Ammon's horn (tissue), 1 donor: ENCODE measurements at regions not wholly inside any gene's neighbourhood (a gene's known extent, or its start where the extent isn't known, plus 50 kb on each side); places are given as distances from the start of the nearest gene placed in this dataset.
"Not testable (repeated sequence)": the region's sequence is repeated elsewhere in the genome, so short reads cannot be mapped to it uniquely, and the experiment has no call there.

Experiments
- DNase-seq: peaks from one replicate; pipeline ENCODE4 v3.0.0-alpha.2; 2016; ENCODE audit warnings: low spot score

DNA sequence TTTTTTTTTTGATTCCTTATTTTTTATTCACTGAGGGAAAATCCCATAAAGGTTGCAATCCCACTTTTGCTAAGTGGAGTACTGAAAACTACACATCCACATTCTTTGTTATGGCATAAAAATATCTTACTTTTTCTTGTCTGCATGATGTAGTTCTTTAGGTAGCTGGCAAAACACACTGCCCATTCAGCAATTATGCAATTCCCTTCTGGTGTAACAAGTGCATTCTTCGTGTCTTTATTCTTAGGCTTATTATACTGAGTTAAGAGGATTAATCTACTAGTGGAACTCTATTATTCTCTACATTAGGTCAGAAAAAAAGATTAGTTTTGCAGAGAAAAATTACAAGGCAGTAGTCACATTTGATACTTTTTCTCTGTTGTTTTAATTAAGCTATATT lies 403.8 kb upstream of the GBE1 start:
- DNase-seq = no peak

DNA sequence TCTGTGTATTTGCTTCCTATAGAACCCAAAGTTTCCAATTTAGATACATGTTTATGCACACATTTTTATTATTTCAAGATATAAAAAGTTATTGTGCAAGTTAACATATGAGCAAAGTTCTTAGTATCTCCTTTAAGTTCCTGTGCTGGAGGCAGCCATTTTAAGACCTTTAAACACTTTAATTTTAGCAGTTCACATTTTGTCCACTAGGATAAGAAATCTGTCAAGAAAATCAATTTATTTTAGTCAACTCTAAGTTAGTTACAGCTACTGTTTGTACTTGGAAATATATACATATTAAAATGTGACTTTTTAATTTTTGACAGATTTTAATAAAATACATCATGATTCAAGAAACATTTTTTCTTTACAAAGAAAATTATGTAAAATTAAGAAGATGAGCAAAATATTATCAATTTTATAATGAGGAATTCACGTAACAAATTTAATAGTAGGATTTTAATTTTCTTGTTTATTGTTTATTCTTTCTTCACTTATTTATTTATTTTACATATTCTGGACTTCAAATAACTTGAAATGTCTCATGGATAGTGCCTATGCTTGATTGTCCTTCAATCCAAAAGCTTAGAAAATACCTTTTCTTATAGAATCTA lies 402.6 kb upstream of the GBE1 start:
- DNase-seq = no peak

DNA sequence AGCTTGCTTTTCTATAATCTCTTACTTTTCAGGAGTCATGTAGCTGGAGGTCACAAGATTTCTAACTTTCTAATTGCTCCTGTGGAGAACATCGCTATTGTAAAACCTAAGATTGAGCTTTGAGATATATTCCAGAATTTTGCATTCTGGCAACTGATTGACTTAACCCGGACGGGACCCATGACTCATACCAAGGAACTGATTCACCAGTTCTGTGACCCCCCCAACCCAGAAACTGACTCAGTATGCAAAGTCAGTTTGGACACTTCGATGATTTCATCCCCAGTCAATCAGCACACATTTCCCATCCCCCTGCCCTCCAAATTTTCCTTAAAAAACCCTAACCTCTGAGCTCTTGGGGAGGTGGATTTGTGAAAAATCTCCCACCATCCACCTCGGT lies 396.5 kb upstream of the GBE1 start:
- DNase-seq = no peak

DNA sequence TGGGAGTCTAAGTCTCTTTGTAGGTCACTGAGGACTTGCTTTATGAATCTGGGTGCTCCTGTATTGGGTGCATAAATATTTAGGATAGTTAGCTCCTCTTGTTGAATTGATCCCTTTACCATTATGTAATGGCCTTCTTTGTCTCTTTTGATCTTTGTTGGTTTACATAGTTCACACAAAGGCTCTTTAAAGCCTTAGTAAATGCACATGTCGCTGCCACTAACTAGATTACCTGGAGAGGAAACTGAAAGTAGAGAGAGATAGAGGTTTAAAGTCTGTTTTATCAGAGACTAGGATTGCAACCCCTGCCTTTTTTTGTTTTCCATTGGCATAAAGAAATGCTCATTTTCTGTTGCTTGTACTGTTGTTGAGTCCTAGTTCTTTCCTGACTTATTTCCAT lies 392.4 kb upstream of the GBE1 start:
- not testable (repeated sequence) for DNase-seq

DNA sequence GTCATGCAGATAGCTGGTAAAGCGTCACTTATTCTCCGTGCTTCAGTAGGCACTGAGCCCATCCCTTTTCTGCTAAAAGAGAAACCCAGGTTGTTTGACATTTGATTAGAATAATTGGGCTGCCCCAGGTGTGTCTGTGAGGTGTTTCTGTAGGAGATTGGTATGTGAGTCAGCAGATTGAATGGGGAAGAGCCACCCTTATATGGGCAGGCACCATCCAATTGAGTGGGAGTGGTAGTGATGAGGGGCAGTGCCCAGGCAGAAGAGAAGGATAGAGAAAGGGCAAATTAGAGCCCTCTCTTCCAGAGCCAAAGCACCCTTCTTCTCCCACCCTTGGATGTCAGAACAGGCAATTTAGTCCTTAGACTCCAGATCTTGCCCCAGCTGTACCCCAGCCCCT lies 384.3 kb upstream of the GBE1 start:
- DNase-seq = no peak

DNA sequence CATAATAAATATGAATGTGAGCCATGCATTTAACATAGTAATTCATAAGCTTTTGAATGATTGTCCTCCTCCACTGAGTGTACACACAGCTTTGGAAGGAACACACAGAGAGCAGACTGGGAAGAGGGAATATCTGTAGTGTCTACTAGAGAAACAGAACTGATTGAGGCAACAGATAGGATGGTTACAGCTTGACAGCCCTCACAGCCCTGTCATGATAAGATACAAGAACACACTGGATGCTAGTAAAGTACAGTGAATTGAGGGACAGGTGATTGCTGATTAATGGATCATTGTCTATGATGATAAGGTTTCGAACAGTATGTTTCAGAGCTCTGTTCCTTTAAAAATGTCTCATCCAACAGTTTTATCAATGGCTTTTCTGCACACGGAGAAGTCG lies 383.4 kb upstream of the GBE1 start:
- no peak for DNase-seq

DNA sequence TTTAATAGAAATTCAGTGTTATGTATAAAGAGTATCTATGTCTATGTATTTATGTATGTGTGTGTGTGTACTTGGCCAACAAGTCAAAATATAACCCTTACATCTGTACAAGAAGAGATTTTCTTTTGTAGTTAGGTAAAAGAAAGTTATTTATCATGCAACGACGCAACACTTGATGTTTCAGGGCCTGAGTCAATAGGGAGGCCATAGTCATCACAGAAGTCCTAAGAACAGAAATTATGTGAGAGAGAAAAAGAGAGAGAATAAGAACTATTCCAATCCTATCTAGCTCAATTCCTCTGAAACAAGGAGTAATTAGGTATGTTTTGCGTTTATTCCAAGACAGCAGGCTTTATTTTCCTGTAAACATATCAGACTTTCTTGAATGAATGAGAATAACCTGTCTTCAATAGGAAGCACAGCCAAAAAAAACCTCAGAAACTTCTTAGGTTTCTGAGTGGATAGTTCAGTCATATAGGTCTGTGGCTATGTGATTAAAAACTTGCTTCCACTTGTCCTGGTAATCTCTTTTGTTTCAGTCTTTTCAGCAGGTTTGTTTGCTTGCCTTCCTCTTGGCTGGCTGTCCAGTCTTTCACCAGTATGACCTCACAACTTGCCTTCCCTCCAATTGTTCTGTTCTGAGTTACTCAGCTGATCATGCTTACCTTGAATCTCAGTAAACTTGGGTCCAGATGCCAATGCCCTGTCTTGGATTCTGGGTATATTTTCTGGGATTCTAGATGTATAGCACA lies 382.4 kb upstream of the GBE1 start:
- no peak for DNase-seq

DNA sequence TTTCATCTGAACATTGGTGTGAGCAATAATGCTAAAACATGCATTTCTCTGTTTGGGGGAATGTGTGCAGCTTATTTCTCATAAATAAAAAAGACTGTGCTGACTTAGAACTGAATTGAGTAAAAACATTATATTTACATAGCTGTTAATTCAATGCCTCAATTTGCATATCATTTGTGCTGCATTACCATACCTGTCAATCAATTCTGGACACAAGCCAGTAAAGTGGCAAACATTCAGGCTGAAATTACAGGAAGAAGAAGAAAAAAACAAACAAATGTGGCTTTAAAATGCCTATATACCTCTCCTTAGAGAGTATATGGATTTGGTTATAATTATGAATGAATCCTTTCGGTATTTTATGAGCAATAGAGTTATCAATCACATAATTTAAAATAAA lies 380.1 kb upstream of the GBE1 start:
- DNase-seq = no peak

DNA sequence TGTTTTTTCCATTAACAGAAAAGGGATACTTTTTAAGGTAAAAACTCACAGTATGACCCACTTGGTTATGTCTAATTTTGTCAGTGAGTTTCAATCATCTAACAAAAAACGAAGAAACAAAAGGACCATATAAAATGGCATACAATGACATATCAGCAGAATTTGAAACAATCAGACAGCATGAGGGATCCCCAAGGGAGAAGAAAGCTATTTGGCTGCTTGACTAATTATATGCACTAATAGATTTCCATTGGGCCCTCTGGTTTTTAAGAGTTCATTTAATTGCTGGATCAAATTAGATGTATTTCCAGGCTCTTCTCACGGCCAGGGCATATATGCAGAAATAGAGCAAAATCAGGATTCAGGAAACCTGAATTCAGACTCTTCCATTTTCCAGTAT lies 376.4 kb upstream of the GBE1 start:
- DNase-seq = no peak

DNA sequence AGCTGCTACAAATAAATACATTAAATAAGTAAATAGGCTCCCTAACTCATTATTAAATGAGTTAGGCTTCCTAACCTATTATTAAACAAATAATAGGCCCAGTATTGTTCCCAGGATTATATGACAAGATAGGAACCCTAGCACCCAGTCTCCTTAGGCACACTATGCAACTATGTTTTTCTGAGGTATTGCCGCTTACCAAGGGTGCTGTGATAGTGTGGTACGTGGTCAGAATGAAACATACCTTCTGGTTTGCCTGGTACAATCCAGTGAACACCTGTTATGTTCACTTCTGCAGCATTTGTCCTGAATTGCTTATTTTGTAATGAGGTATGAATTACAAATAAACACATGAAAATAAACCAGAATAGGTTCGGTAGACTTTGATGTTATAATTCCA lies 375.6 kb upstream of the GBE1 start:
- DNase-seq = no peak

DNA sequence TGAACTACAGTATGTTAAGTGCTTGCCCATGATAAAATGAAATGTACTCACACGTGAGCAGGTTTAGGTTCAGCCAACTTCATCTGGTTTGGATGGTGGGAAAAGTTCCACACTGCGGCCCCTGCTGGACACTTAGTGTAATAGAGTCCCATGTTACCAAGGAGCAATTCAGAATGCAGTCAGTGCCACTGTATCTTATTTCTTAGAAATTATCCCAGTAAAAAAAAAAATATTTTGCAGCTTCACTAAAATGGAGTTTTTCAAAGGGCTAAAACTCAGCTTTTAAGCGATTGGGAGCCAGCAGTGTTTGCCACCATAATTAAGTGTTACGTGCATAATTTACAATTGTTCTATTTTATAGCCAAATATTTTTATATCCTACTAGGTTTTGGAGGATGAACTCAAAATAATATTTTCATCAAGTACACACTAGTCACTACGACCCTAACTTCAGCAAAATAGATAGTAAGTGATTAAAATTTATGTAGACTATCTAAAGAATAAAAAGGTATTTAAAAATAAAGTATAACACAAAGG lies 371.7 kb upstream of the GBE1 start:
- DNase-seq = peak; percentile 67

DNA sequence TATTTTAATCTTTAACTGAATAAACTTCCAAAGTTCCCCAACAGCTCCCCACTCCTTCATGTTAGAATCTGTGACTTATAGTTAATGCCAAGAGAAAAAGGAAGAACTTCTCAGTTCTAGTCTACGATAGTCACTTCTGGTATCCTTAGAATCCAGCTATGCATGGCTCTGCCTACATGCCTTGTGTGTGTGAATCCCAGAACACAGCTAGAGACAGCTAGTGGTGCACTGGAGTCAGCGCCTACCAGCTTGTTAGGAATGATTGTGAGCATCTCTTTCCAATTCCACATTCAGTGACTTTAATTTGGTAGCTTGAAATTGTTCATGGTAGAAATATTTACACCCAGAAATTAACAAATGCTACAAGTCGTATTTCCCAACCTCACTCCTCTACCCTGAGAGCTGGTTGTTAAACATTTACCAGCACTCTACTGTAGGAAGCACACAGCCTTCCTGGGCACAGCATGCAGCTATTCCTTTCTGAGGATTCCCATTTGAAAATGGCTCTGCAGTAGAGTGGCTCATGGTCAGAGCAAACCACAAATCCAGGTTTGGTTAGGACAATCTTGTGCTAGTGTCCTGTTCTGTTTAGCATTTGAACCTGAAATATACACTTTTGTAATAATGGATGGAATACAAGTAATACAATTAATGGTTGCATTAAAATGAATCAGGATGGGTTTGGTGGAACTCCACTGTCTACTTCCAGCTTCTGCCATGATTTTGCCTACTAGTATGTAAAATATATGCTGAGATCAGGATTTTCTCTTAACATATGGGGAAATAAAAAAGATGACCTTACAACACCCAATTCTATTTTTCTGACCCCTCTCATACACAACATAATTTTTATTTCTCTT lies 371.0 kb upstream of the GBE1 start:
- DNase-seq = no peak

DNA sequence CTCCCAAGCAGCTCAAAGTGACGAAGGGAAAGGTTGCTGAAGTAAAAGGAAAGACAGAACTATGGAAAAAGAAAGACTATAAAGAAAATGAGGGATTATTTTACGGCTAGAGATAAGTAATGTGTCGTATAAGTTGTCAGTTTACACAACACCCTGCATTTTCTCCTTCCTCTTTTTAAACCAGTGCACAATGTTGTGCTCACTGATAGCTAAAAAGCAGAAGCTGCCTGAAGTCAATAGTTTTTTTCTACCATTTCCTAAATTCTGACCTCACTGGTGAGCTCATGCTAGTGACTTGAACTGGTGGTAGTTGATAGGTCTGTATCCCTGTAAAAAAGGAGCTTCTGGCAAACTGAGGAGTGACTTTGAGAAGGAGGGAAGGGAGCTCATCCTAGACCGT lies 368.6 kb upstream of the GBE1 start:
- DNase-seq = peak; percentile 34

DNA sequence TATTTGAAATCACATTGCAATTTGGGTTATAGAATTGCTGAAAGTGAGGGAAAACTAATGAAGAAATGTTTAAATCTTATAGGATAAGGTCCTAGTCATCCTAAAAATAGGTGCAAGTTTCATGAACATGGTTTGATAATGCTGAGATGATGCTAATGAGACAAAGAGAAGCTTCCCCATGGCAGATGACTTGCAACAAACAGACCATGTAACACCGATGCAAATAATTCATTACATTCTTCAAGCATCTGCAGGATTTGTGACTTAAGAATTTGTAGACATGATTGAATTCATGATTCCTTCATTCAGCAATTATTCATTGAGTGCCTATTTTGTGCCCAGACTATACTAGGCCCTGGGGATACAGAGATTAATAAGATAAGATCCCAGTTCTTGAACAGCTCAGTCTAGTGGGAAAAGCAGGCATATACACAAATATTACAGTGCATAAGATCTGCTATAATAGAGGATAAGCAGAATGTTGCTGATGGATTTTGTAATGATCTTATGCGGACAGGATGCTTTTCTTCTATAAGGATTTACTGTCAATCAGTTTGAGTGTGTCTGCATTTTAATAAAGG lies 367.9 kb upstream of the GBE1 start:
- DNase-seq = no peak

DNA sequence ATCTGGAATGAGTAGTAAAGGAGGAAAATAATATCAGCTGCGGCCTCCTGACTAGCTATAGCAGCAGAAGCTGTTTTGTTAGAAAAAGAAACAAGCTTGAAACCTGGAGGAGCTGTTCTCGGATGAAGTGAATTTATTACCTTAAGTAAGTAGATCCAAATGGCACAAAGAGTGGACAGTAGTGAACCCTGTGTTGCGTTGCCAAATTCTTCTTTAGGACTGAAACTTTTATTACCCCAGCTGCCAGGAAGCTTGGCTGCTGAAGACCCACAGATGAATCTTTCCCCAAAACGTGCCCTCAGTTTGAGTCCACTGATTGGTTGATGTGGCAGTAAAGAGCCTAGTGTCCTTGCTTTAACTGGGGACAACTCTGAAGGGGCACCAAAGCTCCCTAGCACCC lies 366.8 kb upstream of the GBE1 start:
- no peak for DNase-seq

DNA sequence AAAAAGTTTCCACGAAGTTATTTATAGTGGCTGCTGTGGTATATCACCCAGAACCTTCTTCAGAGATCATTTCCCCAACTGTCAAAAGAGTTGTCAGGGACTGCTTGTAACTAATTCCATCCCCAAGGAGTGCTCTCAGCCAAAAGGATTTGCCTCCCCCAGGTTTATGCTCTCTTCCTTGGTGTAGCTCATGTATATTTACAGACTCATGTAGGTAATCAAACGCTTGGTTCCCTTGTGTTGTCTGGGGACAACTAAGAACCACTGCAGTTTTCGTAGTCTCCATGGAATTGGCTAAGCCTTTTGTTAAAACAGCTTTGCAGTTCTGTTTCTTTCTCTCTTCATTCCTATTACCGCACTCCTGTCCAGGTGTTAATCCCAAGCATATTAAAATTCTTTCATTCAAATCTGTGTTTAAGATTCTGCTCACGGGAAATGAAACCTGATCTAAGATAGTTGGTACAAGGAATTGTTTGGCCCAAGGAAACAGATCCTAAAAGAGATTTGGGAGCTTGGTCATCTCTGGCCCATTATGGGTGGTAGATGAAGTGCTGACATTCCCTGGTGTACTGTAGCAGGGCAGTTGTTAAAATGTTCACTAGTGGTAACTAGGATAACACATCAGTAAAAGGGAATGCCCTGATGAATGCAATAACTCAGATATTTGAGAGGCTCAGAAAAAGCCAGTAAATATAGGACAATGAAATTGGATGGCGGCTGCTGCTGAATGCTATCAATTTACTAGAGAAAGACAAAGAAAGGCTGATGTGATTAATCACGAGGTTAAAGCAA lies 361.3 kb upstream of the GBE1 start:
- DNase-seq = no peak

DNA sequence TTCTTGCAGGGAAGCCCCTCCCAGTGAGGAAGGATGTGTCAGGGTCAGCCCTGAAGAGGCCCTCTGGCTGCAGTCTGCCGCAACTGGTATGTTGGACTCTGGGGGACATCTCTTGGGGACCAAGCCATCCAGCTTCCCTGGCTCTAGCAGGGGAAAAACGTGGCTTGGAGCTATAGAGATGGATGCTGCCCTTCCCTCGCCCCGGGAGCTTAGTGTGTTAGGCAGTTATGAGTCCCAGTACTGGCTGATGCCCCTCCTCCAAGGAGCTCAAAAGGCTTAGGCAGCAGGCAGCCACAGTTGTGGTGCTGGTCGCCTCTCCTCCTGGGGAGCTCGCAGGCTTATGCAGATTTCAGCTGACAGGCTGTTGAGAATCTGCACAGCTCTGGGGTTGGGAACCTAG lies 353.1 kb upstream of the GBE1 start:
- DNase-seq = no peak

DNA sequence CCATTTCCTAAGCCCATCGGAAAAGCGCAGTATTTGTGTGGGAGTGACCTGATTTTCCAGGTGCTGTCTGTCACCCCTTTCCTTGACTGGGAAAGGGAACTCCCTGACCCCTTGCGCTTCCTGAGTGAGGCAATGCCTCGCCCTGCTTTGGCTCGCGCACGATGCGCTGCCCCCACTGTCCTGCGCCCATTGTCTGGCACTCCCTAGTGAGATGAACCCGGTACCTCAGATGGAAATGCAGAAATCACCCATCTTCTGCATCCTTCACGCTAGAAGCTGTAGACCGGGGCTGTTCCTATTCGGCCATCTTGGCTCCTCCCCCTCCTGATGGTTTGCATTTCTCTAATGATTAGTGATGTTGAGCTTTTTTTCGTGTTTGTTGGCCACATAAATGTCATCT lies 349.3 kb upstream of the GBE1 start:
- not testable (repeated sequence) for DNase-seq

DNA sequence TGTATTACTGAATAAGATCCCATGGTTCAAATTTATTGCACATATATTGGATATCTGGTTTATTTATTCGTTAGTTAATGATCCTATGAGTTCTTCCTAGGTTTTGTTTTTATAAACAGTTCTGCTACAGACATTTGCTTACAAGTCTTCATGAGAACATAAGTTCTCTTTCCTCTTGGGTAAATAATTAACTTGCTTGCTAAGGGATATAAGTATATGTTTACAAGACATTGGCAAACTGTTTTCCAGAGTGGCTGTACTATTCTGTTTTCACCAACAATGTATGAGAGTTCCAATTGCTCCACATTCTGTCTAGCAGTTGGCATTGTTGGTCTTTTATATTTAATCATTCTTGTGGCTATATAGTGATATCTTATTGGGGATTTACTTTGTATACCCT lies 341.8 kb upstream of the GBE1 start:
- no peak for DNase-seq

DNA sequence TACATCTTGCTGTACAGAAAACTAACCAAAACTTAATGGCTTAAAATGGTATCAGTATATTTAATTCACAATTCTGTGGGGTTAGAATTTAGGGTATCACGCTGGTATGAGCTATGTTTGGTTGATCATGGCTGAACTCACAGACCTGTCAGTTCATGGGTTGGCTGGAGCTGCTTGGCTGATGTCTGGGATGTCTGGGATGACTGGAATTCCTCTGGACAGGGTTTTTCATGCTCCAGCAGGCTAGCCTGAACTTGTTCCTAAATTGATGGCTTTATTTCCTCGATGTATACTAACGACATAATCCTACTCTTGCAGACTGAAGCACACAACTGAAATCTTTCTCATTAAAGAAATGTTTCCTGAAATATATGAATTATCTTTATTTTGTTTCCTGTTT lies 338.9 kb upstream of the GBE1 start:
- no peak for DNase-seq

DNA sequence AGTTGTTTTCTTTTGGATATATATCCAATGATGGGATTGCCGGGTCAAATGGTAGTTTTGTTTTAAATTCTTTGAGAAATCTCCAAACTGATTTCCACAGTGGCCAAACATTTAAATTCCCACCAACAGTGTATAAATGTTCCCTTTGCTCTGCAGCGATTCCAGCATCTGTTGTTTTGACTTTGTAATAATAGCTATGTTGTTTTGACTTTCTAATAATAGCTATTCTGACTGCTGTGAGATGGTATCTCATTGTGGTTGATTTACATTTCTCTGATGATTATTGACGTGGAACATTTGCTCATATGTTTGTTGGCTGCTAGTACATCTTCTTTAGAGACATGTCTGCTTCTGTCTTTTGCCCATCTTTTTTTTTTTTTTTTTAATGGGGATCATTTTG lies 332.2 kb upstream of the GBE1 start:
- no peak for DNase-seq

DNA sequence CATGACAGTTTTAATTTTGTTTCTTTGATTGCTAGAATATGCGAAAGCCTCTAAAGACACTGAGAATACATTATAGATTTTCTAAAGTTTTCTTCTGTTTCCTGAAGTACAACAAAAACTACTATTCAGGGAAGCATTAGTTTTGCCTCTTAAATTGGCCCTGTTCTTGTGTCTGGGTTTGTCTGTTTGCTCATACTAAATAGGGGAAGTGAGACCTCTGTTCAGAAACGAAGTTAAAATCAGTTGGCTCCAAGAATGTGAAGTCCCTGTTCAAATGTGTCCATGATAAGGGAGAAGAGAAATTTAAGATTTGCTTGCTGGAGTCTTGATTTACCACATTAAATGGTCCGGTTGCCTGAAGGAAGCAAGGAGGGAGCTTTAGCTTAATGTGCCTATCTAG lies 327.3 kb upstream of the GBE1 start:
- peak; percentile 22 for DNase-seq
